ENCODE measurements at regions not wholly inside any gene's neighbourhood (a gene's known extent, or its start where the extent isn't known, plus 50 kb on each side); places are given as distances from the start of the nearest gene placed in this dataset.

- no peak for TF ChIP-seq IKZF1 (conservative IDR thresholded peaks at IDR 0.05)
- no peak for TF ChIP-seq IRF5 (IDR thresholded peaks at IDR 0.05; ENCODE audit: borderline replicate concordance)
Observed at GRCh38 chr18:28823506-28824182, 646.7 kb upstream of the CDH2 start (continued).

- TF ChIP-seq NR2C1 (IDR thresholded peaks at IDR 0.05) = no peak
- TF ChIP-seq BCL3 (IDR thresholded peaks at IDR 0.05; ENCODE audit: borderline replicate concordance, insufficient read depth, low read depth, low read length, poor library complexity, severe bottlenecking) = no peak
- no peak for TF ChIP-seq TARDBP (IDR thresholded peaks at IDR 0.05; ENCODE audit: borderline replicate concordance)
- TF ChIP-seq YY1 (IDR thresholded peaks at IDR 0.05; ENCODE audit: low read depth, low read length) = no peak
- no peak for TF ChIP-seq ETV6 (conservative IDR thresholded peaks at IDR 0.05 in 1 of 2, IDR thresholded peaks at IDR 0.05 in 1 of 2; ENCODE audit: borderline replicate concordance in 1 of 2, low read depth in 1 of 2)
- no peak for TF ChIP-seq POLR2AphosphoS2 (IDR thresholded peaks at IDR 0.05; ENCODE audit: low read depth, low read length)
- no peak for TF ChIP-seq SMAD5 (IDR thresholded peaks at IDR 0.05; ENCODE audit: low read depth)
- TF ChIP-seq RFX5 (IDR thresholded peaks at IDR 0.05; ENCODE audit: low read depth, low read length) = no peak
- TF ChIP-seq ZNF687 (IDR thresholded peaks at IDR 0.05) = no peak
- no peak for TF ChIP-seq MEF2A (IDR thresholded peaks at IDR 0.05; ENCODE audit: insufficient read depth, low read depth, low read length)
- TF ChIP-seq STAT3 (IDR thresholded peaks at IDR 0.05; ENCODE audit: low read depth, low read length) = no peak
- no peak for TF ChIP-seq NRF1 (conservative IDR thresholded peaks at IDR 0.05; ENCODE audit: low read depth, low read length)
- TF ChIP-seq PKNOX1 (IDR thresholded peaks at IDR 0.05) = no peak
- Histone ChIP-seq H2AFZ (ENCODE audit: control insufficient read depth, low read depth, low read length) (no peak overlapping the region), H3K4me3 (no peak overlapping the region), H3K79me2 (ENCODE audit: control insufficient read depth, insufficient read depth, low read length) (no peaks in the 10 kb centered on the region), H3K9ac (ENCODE audit: control insufficient read depth, insufficient read depth, low read length) (no peak overlapping the region), H3K4me2 (ENCODE audit: control insufficient read depth, insufficient read depth) (no peak overlapping the region), H3K9me3 (replicated peaks; ENCODE audit: control insufficient read depth, insufficient read depth, low read length) (no peaks in the 10 kb centered on the region), H3K27me3 (replicated peaks in 1 of 2; ENCODE audit: control insufficient read depth in 2 of 2, insufficient read depth in 2 of 2, low read length in 1 of 2) (no peaks in the 10 kb centered on the region), H4K20me1 (ENCODE audit: control insufficient read depth, insufficient read depth) (no peaks in the 10 kb centered on the region), H3K4me1 (ENCODE audit: control insufficient read depth, insufficient read depth, low read length) (no peaks in the 10 kb centered on the region), H3K27ac (ENCODE audit: control insufficient read depth, insufficient read depth) (no peak overlapping the region), H3K36me3 (ENCODE audit: control insufficient read depth in 2 of 2, insufficient read depth in 2 of 2, low read length in 1 of 2) (no peaks in the 10 kb centered on the region)
- CTCF ChIA-PET = no interaction called here
- 0% methylated on average over 1 of the region's 1 CpG for WGBS (ENCODE audit: insufficient coverage, insufficient replicate concordance, low lambda C conversion rate, missing lambda C conversion rate)
- RAD21 ChIA-PET (ENCODE audit: unreplicated experiment) = no interaction called here
- no TSS peak for BruUV-seq (replicated peaks)
- SMC1A ChIA-PET (ENCODE audit: uncharacterized antibody, unreplicated experiment) = interaction anchor here (1.0 kb wide), 1 partner anchor 23 kb away, joined by 3 read pairs; no protein-coding TSS in a partner anchor
- no peak for FAIRE-seq
- intact Hi-C loops (cut with micrococcal nuclease; ENCODE audit: unreplicated experiment) (no loop called here), in situ Hi-C loops (cut with MboI) (no loop called here)
- no peak for ATAC-seq
- no peak for DNase-seq (ENCODE audit: low read depth, low spot score)
- POLR2A ChIA-PET = interaction anchor here (0.6 kb wide), 1 partner anchor 618 kb away, joined by 4 read pairs; no protein-coding TSS in a partner anchor
Observed at GRCh38 chr18:28820353-28820752, 643.4 kb upstream of the CDH2 start.
